Fibroblast of skin of abdomen (primary cell): ENCODE measurements at regions not wholly inside any gene's neighbourhood (a gene's known extent, or its start where the extent isn't known, plus 50 kb on each side); places are given as distances from the start of the nearest gene placed in this dataset.

ENCODE experiments used
- DNase-seq: peaks from one replicate; pipeline ENCODE4 v3.0.0-alpha.2; 2013

DNA sequence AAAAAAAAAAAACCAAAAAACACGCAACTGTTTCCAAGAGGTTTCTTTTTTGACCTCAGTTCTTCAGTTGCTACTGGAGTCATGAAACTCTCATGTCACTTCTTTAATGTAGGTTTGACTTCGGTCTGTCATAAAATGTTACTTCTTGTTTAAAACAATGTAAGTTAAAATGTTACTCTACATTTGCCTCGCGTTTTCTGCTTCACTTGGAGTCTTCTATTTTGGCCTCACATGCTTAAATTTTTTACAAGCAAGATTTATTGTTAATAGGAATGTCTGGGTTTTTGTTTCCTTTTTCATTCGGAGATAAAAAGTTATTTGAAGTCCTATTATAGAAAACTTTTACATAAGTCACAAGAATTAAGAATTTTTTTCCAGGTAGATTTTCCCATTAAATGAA is 880.2 kb downstream of the LTN1 start:
- peak; percentile 10 for DNase-seq

- DNase-seq = peak; percentile 96
Measured at GRCh38 chr21:28111151-28111619, 881.5 kb downstream of the LTN1 start.

GRCh38 chr21:28110716-28111115 is 882.0 kb downstream of the LTN1 start:
- DNase-seq = no peak

GRCh38 chr21:28110074-28110473 is 882.6 kb downstream of the LTN1 start:
- DNase-seq = no peak

- no peak for DNase-seq
Measured at GRCh38 chr21:28106370-28106890, 886.2 kb downstream of the LTN1 start.

- DNase-seq = no peak
Measured at GRCh38 chr21:28104346-28104745, 888.3 kb downstream of the LTN1 start.

GRCh38 chr21:28100366-28100765 is 892.3 kb downstream of the LTN1 start:
- no peak for DNase-seq

- peak; percentile 30 for DNase-seq
Measured at GRCh38 chr21:28099001-28099705, 893.5 kb downstream of the LTN1 start.

- no peak for DNase-seq
Measured at GRCh38 chr21:28091466-28091865, 901.2 kb downstream of the LTN1 start.

DNA sequence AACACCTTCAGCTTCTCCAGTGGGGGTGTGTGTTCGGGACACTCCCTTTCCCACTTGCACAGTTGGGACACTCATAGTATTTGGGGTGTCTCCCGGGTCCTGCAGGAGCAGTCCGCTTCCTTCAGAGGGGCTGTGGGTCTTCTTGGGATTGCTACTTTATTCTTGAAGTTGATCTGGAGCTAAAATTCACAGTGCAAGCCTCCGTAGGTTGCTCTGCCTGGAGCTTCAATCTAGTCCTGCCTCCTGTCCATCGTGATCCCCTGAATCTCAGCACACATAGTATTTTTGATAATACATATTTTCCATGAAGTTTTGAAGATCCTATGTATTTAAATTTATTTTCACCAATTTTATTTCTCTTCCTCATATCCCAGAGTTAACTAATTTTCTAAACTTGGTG is 902.1 kb downstream of the LTN1 start:
- no peak for DNase-seq

- no peak for DNase-seq
Measured at GRCh38 chr21:28089599-28090441, 902.9 kb downstream of the LTN1 start.

GRCh38 chr21:28086861-28087581 is 905.7 kb downstream of the LTN1 start:
- DNase-seq = no peak

DNA sequence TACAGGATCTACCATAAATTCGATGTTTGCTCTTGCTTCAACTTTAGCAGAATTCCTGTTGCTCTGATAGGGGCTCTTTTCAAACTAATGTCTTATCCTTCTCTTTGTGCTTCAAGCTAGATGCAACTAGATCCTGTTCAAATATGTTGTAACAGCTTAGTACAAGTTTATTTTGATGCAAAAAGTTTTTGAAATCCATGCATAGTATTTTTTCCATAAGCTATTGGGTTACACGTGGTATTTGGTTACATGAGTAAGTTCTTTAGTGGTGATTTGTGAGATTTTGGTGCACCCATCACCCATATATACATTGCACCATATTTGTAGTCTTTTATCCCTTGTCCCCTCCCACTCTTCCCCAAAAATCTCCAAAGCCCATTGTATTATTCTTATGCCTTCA is 907.7 kb downstream of the LTN1 start:
- DNase-seq = no peak

GRCh38 chr21:28083350-28083749 is 909.3 kb downstream of the LTN1 start:
- DNase-seq = no peak

- no peak for DNase-seq
Measured at GRCh38 chr21:28078126-28078525, 914.6 kb downstream of the LTN1 start.

DNA sequence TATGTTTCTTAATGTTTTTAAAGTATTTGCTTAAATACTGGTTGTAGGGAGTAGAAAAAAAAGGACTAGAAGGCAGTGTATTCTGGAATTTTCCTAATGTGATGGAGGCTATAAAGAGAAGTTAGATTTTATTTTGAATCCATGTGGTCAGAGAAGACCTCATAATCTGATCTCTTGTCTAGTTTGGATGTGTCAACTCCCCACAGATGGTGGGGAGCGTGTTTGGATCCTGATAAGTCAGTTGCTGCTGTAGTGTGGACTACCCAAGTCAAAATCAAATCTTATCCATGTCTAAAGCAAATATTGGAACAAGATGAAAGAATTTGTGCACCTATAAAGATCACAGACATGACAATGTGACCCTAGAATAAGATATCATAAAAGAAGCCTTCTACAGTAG is 918.0 kb downstream of the LTN1 start:
- DNase-seq = no peak

GRCh38 chr21:28072601-28073000 is 920.1 kb downstream of the LTN1 start:
- no peak for DNase-seq

- peak; percentile 95 for DNase-seq
Measured at GRCh38 chr21:28069450-28069923, 923.2 kb downstream of the LTN1 start.

GRCh38 chr21:28068455-28069358 is 924.0 kb downstream of the LTN1 start:
- DNase-seq = no peak

GRCh38 chr21:28066596-28067387 is 925.9 kb downstream of the LTN1 start:
- no peak for DNase-seq

GRCh38 chr21:28066076-28066475 is 926.6 kb downstream of the LTN1 start:
- DNase-seq = peak; percentile 29
